Osteoblast (primary cell): ENCODE measurements at regions not wholly inside any gene's neighbourhood (a gene's known extent, or its start where the extent isn't known, plus 50 kb on each side); places are given as distances from the start of the nearest gene placed in this dataset.

Source experiments
- DNase-seq: peaks from one replicate; pipeline ENCODE4 v3.0.0; 2011; ENCODE audit warnings: low spot score, mixed read lengths; ENCODE audit not compliant: insufficient read length; ENCODE audit errors: missing footprints
- H2AFZ ChIP-seq: 2 replicates; pipeline ENCODE4 v1.6.0; 2011; ENCODE audit warnings: mild to moderate bottlenecking, low read length
- H3K27ac ChIP-seq: 2 replicates; pipeline ENCODE4 v1.5.1; 2011; ENCODE audit warnings: mild to moderate bottlenecking, low read depth, low read length, moderate library complexity
- H3K27me3 ChIP-seq: 2 replicates; pipeline ENCODE4 v1.6.0; 2012; ENCODE audit warnings: mild to moderate bottlenecking, control low read depth, inconsistent platforms, low read length, moderate library complexity; ENCODE audit not compliant: insufficient read depth
- H3K36me3 ChIP-seq: 2 replicates; pipeline ENCODE4 v1.5.1; 2011; ENCODE audit warnings: mild to moderate bottlenecking, low read length, control low read depth, moderate library complexity; ENCODE audit not compliant: insufficient read depth
- H3K4me1 ChIP-seq: 2 replicates; pipeline ENCODE4 v1.5.1; 2011; ENCODE audit warnings: mild to moderate bottlenecking, low read length, control low read depth, moderate library complexity; ENCODE audit not compliant: insufficient read depth
- H3K4me2 ChIP-seq: 2 replicates; pipeline ENCODE4 v1.6.0; 2011; ENCODE audit warnings: mild to moderate bottlenecking, low read length; ENCODE audit not compliant: insufficient read depth
- H3K4me3 ChIP-seq: fragments of 200-600 bp; sonication (generic); 3 replicates; pipeline ENCODE4 v1.5.1; 2012; ENCODE audit warnings: mild to moderate bottlenecking, low read length, inconsistent platforms; ENCODE audit not compliant: insufficient read depth
- H3K79me2 ChIP-seq: 2 replicates; pipeline ENCODE4 v1.6.0; 2012; ENCODE audit warnings: mild to moderate bottlenecking, low read length, control low read depth, inconsistent platforms; ENCODE audit not compliant: insufficient read depth
- H3K9me3 ChIP-seq: 2 replicates; pipeline ENCODE4 v1.5.1; 2011; ENCODE audit warnings: low read depth, low read length, control low read depth
- H4K20me1 ChIP-seq: 2 replicates; pipeline ENCODE4 v1.6.0; 2012; ENCODE audit warnings: mild to moderate bottlenecking, low read length, control low read depth; ENCODE audit not compliant: insufficient read depth
- TF ChIP-seq, protein P1 (sequence below): IDR thresholded peaks from 2 replicates; pipeline ENCODE4 v1.5.1; 2011; ENCODE audit warnings: mild to moderate bottlenecking, low read depth, low read length, moderate library complexity; ENCODE audit errors: extremely low read depth

- no peak overlapping the region for H3K27ac ChIP-seq
- no peaks in the 10 kb centered on the region for H3K79me2 ChIP-seq
- H3K9me3 ChIP-seq: no peaks in the 10 kb centered on the region
- no peaks in the 10 kb centered on the region for H3K36me3 ChIP-seq
- no peaks in the 10 kb centered on the region for H4K20me1 ChIP-seq
- H3K4me3 ChIP-seq: no peak overlapping the region
- no peaks in the 10 kb centered on the region for H3K27me3 ChIP-seq
- no peak overlapping the region for H3K4me2 ChIP-seq
- DNase-seq: no peak
- H2AFZ ChIP-seq: no peak overlapping the region
- peaks cover 5% of the 10 kb centered on the region for H3K4me1 ChIP-seq
- TF ChIP-seq, protein P1, sequence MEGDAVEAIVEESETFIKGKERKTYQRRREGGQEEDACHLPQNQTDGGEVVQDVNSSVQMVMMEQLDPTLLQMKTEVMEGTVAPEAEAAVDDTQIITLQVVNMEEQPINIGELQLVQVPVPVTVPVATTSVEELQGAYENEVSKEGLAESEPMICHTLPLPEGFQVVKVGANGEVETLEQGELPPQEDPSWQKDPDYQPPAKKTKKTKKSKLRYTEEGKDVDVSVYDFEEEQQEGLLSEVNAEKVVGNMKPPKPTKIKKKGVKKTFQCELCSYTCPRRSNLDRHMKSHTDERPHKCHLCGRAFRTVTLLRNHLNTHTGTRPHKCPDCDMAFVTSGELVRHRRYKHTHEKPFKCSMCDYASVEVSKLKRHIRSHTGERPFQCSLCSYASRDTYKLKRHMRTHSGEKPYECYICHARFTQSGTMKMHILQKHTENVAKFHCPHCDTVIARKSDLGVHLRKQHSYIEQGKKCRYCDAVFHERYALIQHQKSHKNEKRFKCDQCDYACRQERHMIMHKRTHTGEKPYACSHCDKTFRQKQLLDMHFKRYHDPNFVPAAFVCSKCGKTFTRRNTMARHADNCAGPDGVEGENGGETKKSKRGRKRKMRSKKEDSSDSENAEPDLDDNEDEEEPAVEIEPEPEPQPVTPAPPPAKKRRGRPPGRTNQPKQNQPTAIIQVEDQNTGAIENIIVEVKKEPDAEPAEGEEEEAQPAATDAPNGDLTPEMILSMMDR: no peak
These were observed 142.5 kb downstream of the TMX1 start for GRCh38 chr14:51382506-51382905.

DNA sequence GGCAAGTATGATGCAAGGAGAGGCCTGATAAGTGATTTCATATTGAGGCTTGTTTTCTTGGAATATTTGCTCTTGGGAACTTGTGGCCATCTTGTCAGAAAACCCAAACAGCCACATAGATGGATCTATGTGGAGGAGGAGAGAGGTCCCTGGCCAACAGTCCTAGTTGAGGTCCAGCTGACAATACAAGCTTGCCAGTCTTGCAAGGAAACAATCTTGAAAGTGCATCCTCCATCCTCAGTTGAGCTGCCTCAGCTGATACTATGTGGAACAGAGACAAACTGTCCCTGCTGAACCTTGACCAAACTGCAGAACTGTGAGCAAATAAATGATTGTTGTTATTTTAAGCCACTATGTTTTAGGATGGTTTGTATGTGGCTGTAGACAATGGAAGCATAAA, 146.4 kb downstream of the TMX1 start:
- H3K79me2 ChIP-seq: no peaks in the 10 kb centered on the region
- no peak overlapping the region for H3K27ac ChIP-seq
- no peak overlapping the region for H3K4me2 ChIP-seq
- H3K4me3 ChIP-seq: no peak overlapping the region
- TF ChIP-seq, protein P1: no peak
- no peaks in the 10 kb centered on the region for H3K9me3 ChIP-seq
- no peak for DNase-seq
- no peak overlapping the region for H2AFZ ChIP-seq
- peaks cover 5% of the 10 kb centered on the region for H3K4me1 ChIP-seq
- no peaks in the 10 kb centered on the region for H4K20me1 ChIP-seq
- no peaks in the 10 kb centered on the region for H3K36me3 ChIP-seq
- no peaks in the 10 kb centered on the region for H3K27me3 ChIP-seq

GRCh38 chr14:51386983-51387735, 147.1 kb downstream of the TMX1 start:
- H3K4me2 ChIP-seq: no peak overlapping the region
- DNase-seq: no peak

GRCh38 chr14:51392416-51392815, 152.4 kb downstream of the TMX1 start:
- no peak overlapping the region for H3K4me3 ChIP-seq
- no peaks in the 10 kb centered on the region for H3K9me3 ChIP-seq
- H4K20me1 ChIP-seq: no peaks in the 10 kb centered on the region
- H2AFZ ChIP-seq: no peak overlapping the region
- H3K4me2 ChIP-seq: no peak overlapping the region
- no peaks in the 10 kb centered on the region for H3K27me3 ChIP-seq
- TF ChIP-seq, protein P1: no peak
- H3K79me2 ChIP-seq: no peaks in the 10 kb centered on the region
- peaks cover 33% of the 10 kb centered on the region for H3K4me1 ChIP-seq
- no peaks in the 10 kb centered on the region for H3K36me3 ChIP-seq
- H3K27ac ChIP-seq: no peak overlapping the region
- DNase-seq: no peak

More at GRCh38 chr14:51386983-51387735, 147.1 kb downstream of the TMX1 start:
- Histone ChIP-seq H3K27me3 (no peaks in the 10 kb centered on the region), H4K20me1 (no peaks in the 10 kb centered on the region), H3K4me3 (no peak overlapping the region), H3K27ac (no peak overlapping the region), H3K36me3 (no peaks in the 10 kb centered on the region), H3K9me3 (no peaks in the 10 kb centered on the region), H2AFZ (no peak overlapping the region), H3K79me2 (no peaks in the 10 kb centered on the region), H3K4me1 (peaks cover 5% of the 10 kb centered on the region)
- TF ChIP-seq, protein P1: no peak
